Heart left ventricle (tissue), 16 donors: ENCODE measurements at regions not wholly inside any gene's neighbourhood (a gene's known extent, or its start where the extent isn't known, plus 50 kb on each side); places are given as distances from the start of the nearest gene placed in this dataset.

Experiments used
- ATAC-seq, 4 donors: fragments of 200-7000 bp; cut with Tn5 transposase; one replicate each; pipeline ENCODE4 v1.9.1; 2020 to 2022; ENCODE audit warnings: moderate library complexity in 4 of 4, mild to moderate bottlenecking in 3 of 4, moderate number of reproducible peaks in 1 of 4
- DNase-seq, 5 donors: peaks; one replicate each; pipeline ENCODE4 v3.0.0-alpha.2; 2020
- H3K27ac ChIP-seq, 12 donors: fragments of 200-600 bp; sonication (generic) in 4 of 12; one replicate each; pipeline versions ENCODE4 v1.5.0 to v1.8.0; 2016 to 2022; ENCODE audit warnings: mild to moderate bottlenecking in 2 of 12
- H3K27me3 ChIP-seq, 9 donors: fragments of 200-600 bp; sonication (generic) in 2 of 9; one replicate each; pipeline versions ENCODE4 v1.5.1 to v1.8.0; 2016 to 2022; ENCODE audit warnings: mild to moderate bottlenecking in 3 of 9
- H3K36me3 ChIP-seq, 9 donors: fragments of 200-600 bp; sonication (generic) in 2 of 9; one replicate each; pipeline versions ENCODE4 v1.5.0 to v1.8.0; 2018 to 2022; ENCODE audit warnings: mild to moderate bottlenecking in 2 of 9
- H3K4me1 ChIP-seq, 12 donors: fragments of 200-600 bp; sonication (generic) in 4 of 12; one replicate each; pipeline versions ENCODE4 v1.5.0 to v1.8.0; 2016 to 2022; ENCODE audit warnings: mild to moderate bottlenecking in 3 of 12
- H3K4me3 ChIP-seq, 12 donors: fragments of 200-600 bp; sonication (generic) in 4 of 12; one replicate each; pipeline versions ENCODE4 v1.5.0 to v1.8.0; 2017 to 2022; ENCODE audit warnings: mild to moderate bottlenecking in 9 of 12, moderate library complexity in 4 of 12
- H3K9me3 ChIP-seq, 12 donors: fragments of 200-600 bp; sonication (generic) in 4 of 12; one replicate each; pipeline versions ENCODE4 v1.5.0 to v1.8.0; 2016 to 2022; ENCODE audit warnings: mild to moderate bottlenecking in 1 of 12
- CTCF ChIP-seq, 12 donors: fragments of 200-600 bp; sonication (generic) in 4 of 12; IDR thresholded peaks; one replicate each; pipeline versions ENCODE4 v1.5.0 to v1.8.0; 2018 to 2022; ENCODE audit warnings: antibody characterized with exemption in 12 of 12, mild to moderate bottlenecking in 5 of 12
- POLR2A ChIP-seq, 2 donors: fragments of 450-650 bp; IDR thresholded peaks; one replicate each; pipeline ENCODE4 v1.6.1; 2017; ENCODE audit warnings: antibody characterized with exemption in 2 of 2, mild to moderate bottlenecking in 2 of 2, moderate library complexity in 2 of 2
- WGBS, 4 donors: extraction: QIAGEN DNeasy Blood & Tissue Kit in 2 of 4; methylation state at CpG; one replicate each; pipeline versions ENCODE4 v1.1.5 to v1.1.7; 2013 to 2018; 5-methylcytosine and 5-hydroxymethylcytosine counted together
- intact Hi-C, 10 donors: fragments of 100-400 bp; cut with DNase I; formaldehyde crosslinking; loops; one replicate each; pipeline versions ENCODE4 v1.11.1 to v1.14.2; 2022
- donor health status: ischemic (EF 13 %, LVEDD 7.1; RV severe dilation, severe dysfunction).
- donor health status: healthy with polysubstance abuse.
- donor health status: DM: no; HTN: yes; CAD: no.
- donor health status: DM: no; HTN: no; CAD: no.
- donor health status: ischemic (EF 25% LVEDD 6.9; RV normal size, moderate dysfunction).
- donor health status: ischemic (EF 25% LVEDD 5.7; RV mildly dilated, moderate dysfunction).
- donor health status: healthy.
- donor health status: DM: yes; HTN: yes; CAD: no.
- donor health status: ischemic (EF 35%, LVEDD 5.7; RV mildly dilated, moderate dysfunction).
- donor health status: nonischemic (EF 11% LVEDD 7.7; RV severe dilation, severe dysfunction).
- donor health status: DM: yes; HTN: yes; CAD: no.
- donor health status: PGD.
- donor health status: ischemic (EF 29% LVEDD 5.4; RV normal size, mild dysfunction).
- donor health status: nonischemic (EF 23%, LVEDD 6.1; RV moderate dilation, normal function).

GRCh38 chr3:1600206-1600605 is 498.5 kb upstream of the CNTN4 start:
- ATAC-seq = no peak

GRCh38 chr3:1600700-1601418 is 497.8 kb upstream of the CNTN4 start:
- Histone ChIP-seq H3K36me3 (no peaks in the 10 kb centered on the region), H3K4me3 (no peak overlapping the region), H3K9me3 (peaks cover 0 to 7% (median 0%) of the 10 kb centered on the region in 12 donors), H3K27ac (no peak overlapping the region), H3K27me3 (no peaks in the 10 kb centered on the region), H3K4me1 (no peaks in the 10 kb centered on the region)
- TF ChIP-seq POLR2A (IDR thresholded peaks at IDR 0.05) = no peak
- 87 to 94% (median 91%) methylated on average over 22 of the region's 22 CpGs for WGBS, 4 donors
- ATAC-seq (no peak), DNase-seq (no peak)
- intact Hi-C loops = no loop called here

More at GRCh38 chr3:1600206-1600605, 498.5 kb upstream of the CNTN4 start:
- Histone ChIP-seq H3K27me3 (no peaks in the 10 kb centered on the region), H3K36me3 (no peaks in the 10 kb centered on the region), H3K27ac (no peak overlapping the region), H3K4me1 (no peaks in the 10 kb centered on the region), H3K9me3 (peaks cover 0 to 7% (median 0%) of the 10 kb centered on the region in 12 donors), H3K4me3 (no peak overlapping the region)
- TF ChIP-seq POLR2A (IDR thresholded peaks at IDR 0.05) (no peak), CTCF (IDR thresholded peaks at IDR 0.05) (no peak)
- WGBS, 4 donors = 85 to 94% (median 89%) methylated on average over 6 to 8 of the region's 8 CpGs
- intact Hi-C loops = no loop called here
- DNase-seq = no peak

DNA sequence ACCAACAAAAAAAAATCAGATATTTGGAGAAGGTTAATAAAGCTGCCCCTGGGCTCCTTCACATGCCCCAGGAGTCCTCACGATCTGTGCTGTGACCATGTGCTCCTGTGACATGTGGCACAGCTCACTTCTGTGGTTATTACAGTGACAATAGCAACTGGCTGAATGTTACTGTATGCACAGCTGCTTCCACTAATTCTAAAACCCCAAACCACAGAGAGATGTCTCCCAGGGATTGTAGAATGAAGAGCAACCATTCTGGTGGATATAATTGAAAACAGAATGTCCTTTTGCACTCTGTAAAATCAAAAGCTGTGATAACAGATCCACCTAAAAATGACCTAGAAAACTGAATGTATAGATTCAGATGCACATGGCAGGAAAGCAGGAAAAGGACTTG is 489.2 kb upstream of the CNTN4 start:
- H3K9me3 ChIP-seq = no peaks in the 10 kb centered on the region
- no peaks in the 10 kb centered on the region for H3K36me3 ChIP-seq
- TF ChIP-seq POLR2A (IDR thresholded peaks at IDR 0.05) (no peak), CTCF (IDR thresholded peaks at IDR 0.05) (no peak)
- no peak overlapping the region for H3K4me3 ChIP-seq
- 43 to 71% (median 57%) methylated on average over 1 of the region's 1 CpG for WGBS, 4 donors
- no peak for ATAC-seq
- H3K27ac ChIP-seq = no peak overlapping the region
- DNase-seq = no peak
- intact Hi-C loops = no loop called here
- H3K4me1 ChIP-seq = no peaks in the 10 kb centered on the region
- no peaks in the 10 kb centered on the region for H3K27me3 ChIP-seq

- Histone ChIP-seq H3K36me3 (no peaks in the 10 kb centered on the region), H3K27me3 (no peaks in the 10 kb centered on the region), H3K9me3 (no peaks in the 10 kb centered on the region), H3K4me3 (no peak overlapping the region), H3K27ac (no peak overlapping the region), H3K4me1 (no peaks in the 10 kb centered on the region)
- TF ChIP-seq POLR2A (IDR thresholded peaks at IDR 0.05) (no peak), CTCF (IDR thresholded peaks at IDR 0.05) (no peak)
- intact Hi-C loops = no loop called here
- DNase-seq (no peak), ATAC-seq (no peak)
- WGBS, 4 donors = 59 to 66% (median 61%) methylated on average over 3 of the region's 3 CpGs
Observed at GRCh38 chr3:1611824-1612223, 486.8 kb upstream of the CNTN4 start.

GRCh38 chr3:1613962-1614361 is 484.7 kb upstream of the CNTN4 start:
- Histone ChIP-seq H3K4me1 (no peaks in the 10 kb centered on the region), H3K4me3 (no peak overlapping the region), H3K36me3 (no peaks in the 10 kb centered on the region), H3K9me3 (peaks cover 0 to 7% (median 0%) of the 10 kb centered on the region in 12 donors), H3K27me3 (no peaks in the 10 kb centered on the region), H3K27ac (no peak overlapping the region)
- DNase-seq = no peak
- 79 to 83% (median 80%) methylated on average over 4 of the region's 4 CpGs for WGBS, 4 donors
- TF ChIP-seq POLR2A (IDR thresholded peaks at IDR 0.05) = no peak
- no peak for TF ChIP-seq CTCF (IDR thresholded peaks at IDR 0.05)
- intact Hi-C loops = no loop called here
- ATAC-seq = no peak
